Gastrocnemius medialis (tissue), 4 donors: ENCODE measurements at regions not wholly inside any gene's neighbourhood (a gene's known extent, or its start where the extent isn't known, plus 50 kb on each side); places are given as distances from the start of the nearest gene placed in this dataset.

ENCODE experiments used
- POLR2A ChIP-seq, 2 donors: fragments of 450-650 bp; IDR thresholded peaks; one replicate each; pipeline ENCODE4 v1.6.1; 2017; ENCODE audit warnings: antibody characterized with exemption in 2 of 2, mild to moderate bottlenecking in 2 of 2, moderate library complexity in 2 of 2
- TF ChIP-seq, protein P1 (sequence below), 5 experiments: fragments of 450-650 bp in 3 of 5; fragments of 200-600 bp in 2 of 5; sonication (generic) in 2 of 5; IDR thresholded peaks in 4 of 5; conservative IDR thresholded peaks in 1 of 5; 1 replicate in 4 of 5; 2 replicates in 1 of 5; pipeline ENCODE4 v1.5.1; 2016 to 2019; ENCODE audit warnings: antibody characterized with exemption in 5 of 5, mild to moderate bottlenecking in 3 of 5, moderate library complexity in 3 of 5

- TF ChIP-seq POLR2A (IDR thresholded peaks at IDR 0.05), result no peak
- TF ChIP-seq, protein P1, sequence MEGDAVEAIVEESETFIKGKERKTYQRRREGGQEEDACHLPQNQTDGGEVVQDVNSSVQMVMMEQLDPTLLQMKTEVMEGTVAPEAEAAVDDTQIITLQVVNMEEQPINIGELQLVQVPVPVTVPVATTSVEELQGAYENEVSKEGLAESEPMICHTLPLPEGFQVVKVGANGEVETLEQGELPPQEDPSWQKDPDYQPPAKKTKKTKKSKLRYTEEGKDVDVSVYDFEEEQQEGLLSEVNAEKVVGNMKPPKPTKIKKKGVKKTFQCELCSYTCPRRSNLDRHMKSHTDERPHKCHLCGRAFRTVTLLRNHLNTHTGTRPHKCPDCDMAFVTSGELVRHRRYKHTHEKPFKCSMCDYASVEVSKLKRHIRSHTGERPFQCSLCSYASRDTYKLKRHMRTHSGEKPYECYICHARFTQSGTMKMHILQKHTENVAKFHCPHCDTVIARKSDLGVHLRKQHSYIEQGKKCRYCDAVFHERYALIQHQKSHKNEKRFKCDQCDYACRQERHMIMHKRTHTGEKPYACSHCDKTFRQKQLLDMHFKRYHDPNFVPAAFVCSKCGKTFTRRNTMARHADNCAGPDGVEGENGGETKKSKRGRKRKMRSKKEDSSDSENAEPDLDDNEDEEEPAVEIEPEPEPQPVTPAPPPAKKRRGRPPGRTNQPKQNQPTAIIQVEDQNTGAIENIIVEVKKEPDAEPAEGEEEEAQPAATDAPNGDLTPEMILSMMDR (IDR thresholded peaks at IDR 0.05 in 4 of 5, conservative IDR thresholded peaks at IDR 0.05 in 1 of 5), result no peak
These were observed 429.9 kb upstream of the ARID1B start for GRCh38 chr6:156347246-156347645.
